ENCODE measurements at regions not wholly inside any gene's neighbourhood (a gene's known extent, or its start where the extent isn't known, plus 50 kb on each side); places are given as distances from the start of the nearest gene placed in this dataset.
A peak's percentile ranks its signal among the peaks of the same experiment; 100 is the strongest.

DNA sequence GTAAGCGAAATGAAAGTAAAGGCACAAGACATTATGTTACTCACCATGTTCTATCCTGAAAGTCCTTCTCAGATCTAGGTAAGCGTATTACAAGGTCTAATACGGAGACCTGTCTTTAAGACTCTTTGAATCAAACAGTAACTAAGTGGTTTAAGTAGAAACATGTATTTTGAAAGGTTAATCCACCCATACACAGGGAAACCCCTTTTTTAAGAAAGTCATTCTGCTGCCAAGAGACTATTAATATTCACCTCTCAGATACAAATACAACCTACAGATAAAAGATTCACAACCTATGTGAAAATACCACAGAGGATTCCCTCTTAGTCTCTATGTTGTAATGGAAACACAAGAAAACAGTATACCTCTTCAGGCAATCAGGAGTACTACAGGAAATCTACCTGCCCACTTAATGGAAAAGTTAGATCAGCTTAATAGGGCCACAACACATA is 63.2 kb upstream of the TNIP3 start:
- no peaks in the 10 kb centered on the region for H3K9me2 ChIP-seq (replicated peaks; ENCODE audit: low read depth, low read length)
- H3K4me2 ChIP-seq (ENCODE audit: low read depth, low read length, poor library complexity, severe bottlenecking): no peak overlapping the region
- H3K79me2 ChIP-seq (ENCODE audit: insufficient read depth, low read length): no peaks in the 10 kb centered on the region
- no peak for TF ChIP-seq EZH2phosphoT487 (IDR thresholded peaks at IDR 0.05; ENCODE audit: borderline replicate concordance)
- TF ChIP-seq, protein P1, sequence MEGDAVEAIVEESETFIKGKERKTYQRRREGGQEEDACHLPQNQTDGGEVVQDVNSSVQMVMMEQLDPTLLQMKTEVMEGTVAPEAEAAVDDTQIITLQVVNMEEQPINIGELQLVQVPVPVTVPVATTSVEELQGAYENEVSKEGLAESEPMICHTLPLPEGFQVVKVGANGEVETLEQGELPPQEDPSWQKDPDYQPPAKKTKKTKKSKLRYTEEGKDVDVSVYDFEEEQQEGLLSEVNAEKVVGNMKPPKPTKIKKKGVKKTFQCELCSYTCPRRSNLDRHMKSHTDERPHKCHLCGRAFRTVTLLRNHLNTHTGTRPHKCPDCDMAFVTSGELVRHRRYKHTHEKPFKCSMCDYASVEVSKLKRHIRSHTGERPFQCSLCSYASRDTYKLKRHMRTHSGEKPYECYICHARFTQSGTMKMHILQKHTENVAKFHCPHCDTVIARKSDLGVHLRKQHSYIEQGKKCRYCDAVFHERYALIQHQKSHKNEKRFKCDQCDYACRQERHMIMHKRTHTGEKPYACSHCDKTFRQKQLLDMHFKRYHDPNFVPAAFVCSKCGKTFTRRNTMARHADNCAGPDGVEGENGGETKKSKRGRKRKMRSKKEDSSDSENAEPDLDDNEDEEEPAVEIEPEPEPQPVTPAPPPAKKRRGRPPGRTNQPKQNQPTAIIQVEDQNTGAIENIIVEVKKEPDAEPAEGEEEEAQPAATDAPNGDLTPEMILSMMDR (conservative IDR thresholded peaks at IDR 0.05; ENCODE audit: low read length): peak; percentile 31; the same call in 1 of the 2 replicates
- no peaks in the 10 kb centered on the region for H3K27me3 ChIP-seq (ENCODE audit: insufficient read depth, low read length, poor library complexity, severe bottlenecking)
- no peaks in the 10 kb centered on the region for H3K4me1 ChIP-seq (ENCODE audit: insufficient read depth, low read length, poor library complexity, severe bottlenecking)
- no peaks in the 10 kb centered on the region for H4K20me1 ChIP-seq (ENCODE audit: insufficient read depth, low read length, poor library complexity, severe bottlenecking)
- H3K9ac ChIP-seq (ENCODE audit: low read depth, low read length, poor library complexity, severe bottlenecking): no peak overlapping the region
- no peaks in the 10 kb centered on the region for H3F3A ChIP-seq (ENCODE audit: low read depth)
- H2AFZ ChIP-seq (ENCODE audit: low read length): no peak overlapping the region
- H3K9me3 ChIP-seq (ENCODE audit: insufficient read depth, low read depth, low read length): no peaks in the 10 kb centered on the region
- no peak overlapping the region for H3K4me3 ChIP-seq (ENCODE audit: low read length, poor library complexity, severe bottlenecking)
- H3K36me3 ChIP-seq (ENCODE audit: insufficient read depth, low read length): no peaks in the 10 kb centered on the region

DNA sequence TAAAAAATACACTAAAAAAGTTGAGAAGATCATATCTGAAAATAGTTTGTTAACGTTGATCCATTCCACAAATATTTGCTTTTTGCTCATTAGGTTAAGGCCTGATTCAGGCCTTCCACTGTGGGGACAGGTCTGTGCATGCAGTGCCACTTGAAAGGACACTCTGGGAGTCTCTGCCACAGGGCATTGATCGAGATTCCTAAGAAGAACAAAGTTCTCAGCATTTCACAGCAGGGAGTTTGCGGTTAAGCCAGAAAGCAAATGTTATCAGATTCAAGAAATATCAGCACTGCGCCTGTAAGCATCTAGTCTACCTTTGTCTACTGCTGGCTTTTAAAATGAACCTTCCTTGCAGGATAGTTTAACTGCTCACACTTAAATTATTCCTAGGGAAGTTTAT is 62.2 kb upstream of the TNIP3 start:
- no peaks in the 10 kb centered on the region for H3K27me3 ChIP-seq (ENCODE audit: insufficient read depth, low read length, poor library complexity, severe bottlenecking)
- TF ChIP-seq, protein P1 (conservative IDR thresholded peaks at IDR 0.05; ENCODE audit: low read length): no peak
- H3K9me3 ChIP-seq (ENCODE audit: insufficient read depth, low read depth, low read length): no peaks in the 10 kb centered on the region
- H4K20me1 ChIP-seq (ENCODE audit: insufficient read depth, low read length, poor library complexity, severe bottlenecking): no peaks in the 10 kb centered on the region
- no peaks in the 10 kb centered on the region for H3K36me3 ChIP-seq (ENCODE audit: insufficient read depth, low read length)
- no peak overlapping the region for H3K9ac ChIP-seq (ENCODE audit: low read depth, low read length, poor library complexity, severe bottlenecking)
- no peaks in the 10 kb centered on the region for H3K4me1 ChIP-seq (ENCODE audit: insufficient read depth, low read length, poor library complexity, severe bottlenecking)
- H3K4me2 ChIP-seq (ENCODE audit: low read depth, low read length, poor library complexity, severe bottlenecking): no peak overlapping the region
- H3K79me2 ChIP-seq (ENCODE audit: insufficient read depth, low read length): no peaks in the 10 kb centered on the region
- no peaks in the 10 kb centered on the region for H3F3A ChIP-seq (ENCODE audit: low read depth)
- H2AFZ ChIP-seq (ENCODE audit: low read length): peak overlapping the region; percentile 21; the same call in 1 of the 2 replicates
- no peak overlapping the region for H3K4me3 ChIP-seq (ENCODE audit: low read length, poor library complexity, severe bottlenecking)
- no peaks in the 10 kb centered on the region for H3K9me2 ChIP-seq (replicated peaks; ENCODE audit: low read depth, low read length)

- Histone ChIP-seq H3K9me2 (replicated peaks; ENCODE audit: low read depth, low read length) (no peaks in the 10 kb centered on the region), H3K79me2 (ENCODE audit: insufficient read depth, low read length) (no peaks in the 10 kb centered on the region), H3K9me3 (ENCODE audit: insufficient read depth, low read depth, low read length) (no peaks in the 10 kb centered on the region), H4K20me1 (ENCODE audit: insufficient read depth, low read length, poor library complexity, severe bottlenecking) (no peaks in the 10 kb centered on the region), H2AFZ (ENCODE audit: low read length) (no peak overlapping the region), H3F3A (ENCODE audit: low read depth) (no peaks in the 10 kb centered on the region), H3K4me3 (ENCODE audit: low read length, poor library complexity, severe bottlenecking) (no peak overlapping the region), H3K36me3 (ENCODE audit: insufficient read depth, low read length) (no peaks in the 10 kb centered on the region), H3K4me1 (ENCODE audit: insufficient read depth, low read length, poor library complexity, severe bottlenecking) (no peaks in the 10 kb centered on the region), H3K4me2 (ENCODE audit: low read depth, low read length, poor library complexity, severe bottlenecking) (no peak overlapping the region), H3K9ac (ENCODE audit: low read depth, low read length, poor library complexity, severe bottlenecking) (no peak overlapping the region), H3K27me3 (ENCODE audit: insufficient read depth, low read length, poor library complexity, severe bottlenecking) (no peaks in the 10 kb centered on the region)
- TF ChIP-seq, protein P1 (conservative IDR thresholded peaks at IDR 0.05; ENCODE audit: low read length): no peak
- no peak for TF ChIP-seq EZH2phosphoT487 (IDR thresholded peaks at IDR 0.05; ENCODE audit: borderline replicate concordance)
Measured at GRCh38 chr4:121221608-121222007, 57.5 kb upstream of the TNIP3 start.

Measured in Loucy (cell line).